ENCODE measurements at regions not wholly inside any gene's neighbourhood (a gene's known extent, or its start where the extent isn't known, plus 50 kb on each side); places are given as distances from the start of the nearest gene placed in this dataset.
A peak's percentile ranks its signal among the peaks of the same experiment; 100 is the strongest.

- TF ChIP-seq RELB (IDR thresholded peaks at IDR 0.05; ENCODE audit: low read depth) (peak; percentile 46; the same call in 1 of the 2 replicates), YY1 (IDR thresholded peaks at IDR 0.05; ENCODE audit: low read depth, low read length) (no peak), EZH2 (IDR thresholded peaks at IDR 0.05; ENCODE audit: borderline replicate concordance, control insufficient read depth, low read depth, low read length) (no peak), EED (IDR thresholded peaks at IDR 0.05; ENCODE audit: low read depth) (peak; percentile 73), SP1 (IDR thresholded peaks at IDR 0.05; ENCODE audit: low read depth, low read length) (no peak), IKZF2 (IDR thresholded peaks at IDR 0.05) (peak; percentile 52 to 59), ATF2 (IDR thresholded peaks at IDR 0.05; ENCODE audit: low read length) (peak; percentile 42; the same call in 1 of the 2 replicates), SREBF1 (IDR thresholded peaks at IDR 0.05; ENCODE audit: low read length) (no peak), YBX1 (IDR thresholded peaks at IDR 0.05) (no peak), NFXL1 (IDR thresholded peaks at IDR 0.05; ENCODE audit: borderline replicate concordance) (no peak), ZNF384 (IDR thresholded peaks at IDR 0.05; ENCODE audit: borderline replicate concordance, low read depth, low read length) (no peak), IKZF1 (conservative IDR thresholded peaks at IDR 0.05) (peak; percentile 53), DPF2 (IDR thresholded peaks at IDR 0.05) (0 out of 2 replicates have a peak, but pooled peaks have one; percentile 26), ZSCAN29 (IDR thresholded peaks at IDR 0.05) (no peak), CTCF (IDR thresholded peaks at IDR 0.05 in 2 of 3, conservative IDR thresholded peaks at IDR 0.05 in 1 of 3; ENCODE audit: control insufficient read depth in 2 of 3, extremely low read depth in 1 of 3, insufficient read depth in 1 of 3, low read depth in 3 of 3, low read length in 3 of 3) (no peak), RUNX3 (IDR thresholded peaks at IDR 0.05; ENCODE audit: low read length) (peak; percentile 81), ZNF622 (IDR thresholded peaks at IDR 0.05) (no peak), SUPT20H (IDR thresholded peaks at IDR 0.05; ENCODE audit: borderline replicate concordance, control insufficient read depth, low read depth, low read length) (no peak), BMI1 (IDR thresholded peaks at IDR 0.05; ENCODE audit: borderline replicate concordance) (no peak), EP300 (IDR thresholded peaks at IDR 0.05; ENCODE audit: borderline replicate concordance in 1 of 2, control insufficient read depth in 1 of 2, low read depth in 2 of 2, low read length in 2 of 2) (0 out of 4 replicates have a peak, but pooled peaks of 1 of the 2 experiments have one; percentile 24)
- TF ChIP-seq, protein P1, sequence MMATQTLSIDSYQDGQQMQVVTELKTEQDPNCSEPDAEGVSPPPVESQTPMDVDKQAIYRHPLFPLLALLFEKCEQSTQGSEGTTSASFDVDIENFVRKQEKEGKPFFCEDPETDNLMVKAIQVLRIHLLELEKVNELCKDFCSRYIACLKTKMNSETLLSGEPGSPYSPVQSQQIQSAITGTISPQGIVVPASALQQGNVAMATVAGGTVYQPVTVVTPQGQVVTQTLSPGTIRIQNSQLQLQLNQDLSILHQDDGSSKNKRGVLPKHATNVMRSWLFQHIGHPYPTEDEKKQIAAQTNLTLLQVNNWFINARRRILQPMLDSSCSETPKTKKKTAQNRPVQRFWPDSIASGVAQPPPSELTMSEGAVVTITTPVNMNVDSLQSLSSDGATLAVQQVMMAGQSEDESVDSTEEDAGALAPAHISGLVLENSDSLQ (IDR thresholded peaks at IDR 0.05), result peak; percentile 88
Observed at GRCh38 chrX:69028006-69028760, 137.1 kb downstream of the PJA1 start (continued).

All from GM12878 (cell line).